Lower lobe of right lung (tissue), 2 donors: ENCODE measurements at regions not wholly inside any gene's neighbourhood (a gene's known extent, or its start where the extent isn't known, plus 50 kb on each side); places are given as distances from the start of the nearest gene placed in this dataset.

Experiments
- ATAC-seq, 2 donors: fragments of 200-7000 bp; cut with Tn5 transposase; one replicate each; pipeline ENCODE4 v1.9.1; 2020 to 2022; ENCODE audit warnings: mild to moderate bottlenecking in 2 of 2, moderate library complexity in 2 of 2
- DNase-seq: peaks from one replicate; pipeline ENCODE4 v3.0.0-alpha.2; 2020
- H3K27ac ChIP-seq: fragments of 200-600 bp; one replicate; pipeline ENCODE4 v1.8.0; 2022
- H3K27me3 ChIP-seq: fragments of 200-600 bp; one replicate; pipeline ENCODE4 v1.8.0; 2022; ENCODE audit warnings: low read depth
- H3K36me3 ChIP-seq: fragments of 200-600 bp; one replicate; pipeline ENCODE4 v1.8.0; 2022; ENCODE audit warnings: mild to moderate bottlenecking
- H3K4me1 ChIP-seq: fragments of 200-600 bp; one replicate; pipeline ENCODE4 v1.8.0; 2022
- H3K4me3 ChIP-seq: fragments of 200-600 bp; one replicate; pipeline ENCODE4 v1.8.0; 2022; ENCODE audit warnings: mild to moderate bottlenecking
- H3K9me3 ChIP-seq: fragments of 200-600 bp; one replicate; pipeline ENCODE4 v1.8.0; 2022
- CTCF ChIP-seq: fragments of 200-600 bp; IDR thresholded peaks from one replicate; pipeline ENCODE4 v1.8.0; 2022; ENCODE audit warnings: antibody characterized with exemption, mild to moderate bottlenecking
- intact Hi-C: fragments of 100-400 bp; cut with DNase I; formaldehyde crosslinking; loops from one replicate; pipeline ENCODE4 v1.11.0; 2022
- donor health status: DM: no; HTN: yes; CAD: no; lungs with severe emphysema.

- no peaks in the 10 kb centered on the region for H3K27me3 ChIP-seq
- TF ChIP-seq CTCF, result no peak
- no peaks in the 10 kb centered on the region for H3K9me3 ChIP-seq
- no peaks in the 10 kb centered on the region for H3K4me1 ChIP-seq
- ATAC-seq (no peak), DNase-seq (no peak)
- H3K27ac ChIP-seq, result no peak overlapping the region
- intact Hi-C loops, result no loop called here
- no peaks in the 10 kb centered on the region for H3K36me3 ChIP-seq
- H3K4me3 ChIP-seq, result no peak overlapping the region
These were observed 691.1 kb downstream of the UQCRFS1 start for GRCh38 chr19:28521614-28522544.

- H3K27me3 ChIP-seq, result no peaks in the 10 kb centered on the region
- no peak for TF ChIP-seq CTCF
- no peaks in the 10 kb centered on the region for H3K9me3 ChIP-seq
- DNase-seq (no peak), ATAC-seq (no peak)
- no peak overlapping the region for H3K4me3 ChIP-seq
- H3K36me3 ChIP-seq, result no peaks in the 10 kb centered on the region
- no peaks in the 10 kb centered on the region for H3K4me1 ChIP-seq
- no peak overlapping the region for H3K27ac ChIP-seq
- intact Hi-C loops, result no loop called here
These were observed 691.9 kb downstream of the UQCRFS1 start for GRCh38 chr19:28520998-28521568.

- no peak for DNase-seq
These were observed 692.7 kb downstream of the UQCRFS1 start for GRCh38 chr19:28519952-28520861.

GRCh38 chr19:28519218-28519779 lies 693.7 kb downstream of the UQCRFS1 start:
- no peak for TF ChIP-seq CTCF
- intact Hi-C loops, result no loop called here
- H3K4me3 ChIP-seq, result no peak overlapping the region
- H3K36me3 ChIP-seq, result no peaks in the 10 kb centered on the region
- H3K9me3 ChIP-seq, result no peaks in the 10 kb centered on the region
- no peaks in the 10 kb centered on the region for H3K27me3 ChIP-seq
- no peaks in the 10 kb centered on the region for H3K4me1 ChIP-seq
- ATAC-seq, result no peak
- no peak for DNase-seq
- no peak overlapping the region for H3K27ac ChIP-seq

More at GRCh38 chr19:28519952-28520861, 692.7 kb downstream of the UQCRFS1 start:
- no peaks in the 10 kb centered on the region for H3K9me3 ChIP-seq
- H3K27ac ChIP-seq, result no peak overlapping the region
- intact Hi-C loops, result no loop called here
- no peaks in the 10 kb centered on the region for H3K4me1 ChIP-seq
- H3K36me3 ChIP-seq, result no peaks in the 10 kb centered on the region
- no peak overlapping the region for H3K4me3 ChIP-seq
- no peaks in the 10 kb centered on the region for H3K27me3 ChIP-seq
- TF ChIP-seq CTCF, result no peak
- ATAC-seq, result no peak

- DNase-seq (no peak), ATAC-seq (no peak)
- H3K27ac ChIP-seq, result no peak overlapping the region
- intact Hi-C loops, result no loop called here
- no peaks in the 10 kb centered on the region for H3K4me1 ChIP-seq
- H3K4me3 ChIP-seq, result no peak overlapping the region
- TF ChIP-seq CTCF, result no peak
- H3K9me3 ChIP-seq, result no peaks in the 10 kb centered on the region
- no peaks in the 10 kb centered on the region for H3K36me3 ChIP-seq
- H3K27me3 ChIP-seq, result no peaks in the 10 kb centered on the region
These were observed 696.5 kb downstream of the UQCRFS1 start for GRCh38 chr19:28516415-28516872.
